ENCODE measurements at regions not wholly inside any gene's neighbourhood (a gene's known extent, or its start where the extent isn't known, plus 50 kb on each side); places are given as distances from the start of the nearest gene placed in this dataset.

DNA sequence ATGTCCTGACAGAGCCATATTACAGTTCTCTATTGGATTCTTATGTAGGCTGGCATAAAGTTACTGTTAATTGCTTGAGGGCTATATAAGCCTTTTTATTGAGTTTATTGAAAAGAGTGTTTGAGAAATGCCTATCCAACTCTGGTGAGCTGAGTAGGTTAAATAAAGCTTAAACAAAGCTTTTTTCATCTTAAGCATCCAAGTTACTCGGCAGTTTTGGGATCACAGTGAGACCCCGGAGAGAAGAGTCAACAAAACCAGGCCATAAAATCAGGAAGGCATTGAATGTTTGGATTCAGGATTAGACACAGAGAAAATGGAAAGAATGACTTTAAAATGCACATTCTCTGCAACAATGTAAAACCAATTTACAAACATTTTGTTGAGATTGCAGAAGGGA is 588.5 kb downstream of the DACH1 start:
- H3K4me3 ChIP-seq (ENCODE audit: insufficient read length, low read depth) = no peak overlapping the region
- no peaks in the 10 kb centered on the region for H3K9me3 ChIP-seq (ENCODE audit: insufficient read depth, low read length)
- no peak for DNase-seq (ENCODE audit: low read depth, low spot score)
- TF ChIP-seq YY1 (IDR thresholded peaks at IDR 0.05; ENCODE audit: insufficient read depth, insufficient read length) = no peak
- TF ChIP-seq SUZ12 (IDR thresholded peaks at IDR 0.05; ENCODE audit: extremely low read depth, insufficient read depth, insufficient read length) = no peak
- no peak for TF ChIP-seq ZNF274 (IDR thresholded peaks at IDR 0.05; ENCODE audit: low read depth, low read length)
- H3K27me3 ChIP-seq (ENCODE audit: insufficient read depth, insufficient read length) = no peaks in the 10 kb centered on the region
- no peak overlapping the region for H3K9ac ChIP-seq (ENCODE audit: insufficient read length, low read depth)
- H3K36me3 ChIP-seq (ENCODE audit: insufficient read depth, insufficient read length, low read length) = no peaks in the 10 kb centered on the region
- no peaks in the 10 kb centered on the region for H3K4me1 ChIP-seq (ENCODE audit: insufficient read depth, insufficient read length)

DNA sequence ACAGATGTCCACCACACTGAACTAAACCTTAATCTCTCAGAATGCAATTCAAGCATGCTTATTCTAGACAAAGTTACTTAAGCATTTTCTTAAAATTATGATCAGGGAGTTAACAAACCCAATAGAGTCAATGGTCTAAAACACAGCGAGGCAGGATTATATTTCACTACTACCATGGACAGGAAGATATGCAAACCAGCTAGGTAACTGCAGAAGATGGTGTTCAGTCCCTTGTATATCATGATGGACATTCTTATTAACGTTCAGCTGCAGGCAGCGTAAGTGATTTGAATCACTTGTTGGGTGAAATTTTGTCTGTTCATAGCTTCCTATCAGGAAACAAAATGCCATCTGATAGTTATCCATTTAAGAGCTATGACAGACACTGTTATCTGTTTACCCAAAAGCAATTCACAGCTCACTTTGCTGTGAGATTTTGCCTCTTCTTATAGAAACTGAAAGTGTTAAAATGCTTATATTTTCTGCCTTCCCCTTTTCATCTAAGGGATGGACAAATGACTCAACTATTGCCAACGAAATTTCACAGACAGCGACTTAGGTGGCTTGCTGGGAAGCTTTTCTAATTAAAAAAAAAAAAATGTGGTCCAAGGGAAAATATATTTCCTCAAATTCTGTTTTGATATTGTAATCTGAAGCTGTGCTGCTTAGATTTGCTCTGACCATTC is 591.9 kb downstream of the DACH1 start:
- TF ChIP-seq ZNF274 (IDR thresholded peaks at IDR 0.05; ENCODE audit: low read depth, low read length) = no peak
- no peak for TF ChIP-seq YY1 (IDR thresholded peaks at IDR 0.05; ENCODE audit: insufficient read depth, insufficient read length)
- TF ChIP-seq SUZ12 (IDR thresholded peaks at IDR 0.05; ENCODE audit: extremely low read depth, insufficient read depth, insufficient read length) = no peak
- no peak for DNase-seq (ENCODE audit: low read depth, low spot score)
- H3K9me3 ChIP-seq (ENCODE audit: insufficient read depth, low read length) = no peaks in the 10 kb centered on the region
- no peaks in the 10 kb centered on the region for H3K36me3 ChIP-seq (ENCODE audit: insufficient read depth, insufficient read length, low read length)
- H3K4me3 ChIP-seq (ENCODE audit: insufficient read length, low read depth) = no peak overlapping the region
- H3K4me1 ChIP-seq (ENCODE audit: insufficient read depth, insufficient read length) = no peaks in the 10 kb centered on the region
- H3K9ac ChIP-seq (ENCODE audit: insufficient read length, low read depth) = no peak overlapping the region
- H3K27me3 ChIP-seq (ENCODE audit: insufficient read depth, insufficient read length) = no peaks in the 10 kb centered on the region

DNA sequence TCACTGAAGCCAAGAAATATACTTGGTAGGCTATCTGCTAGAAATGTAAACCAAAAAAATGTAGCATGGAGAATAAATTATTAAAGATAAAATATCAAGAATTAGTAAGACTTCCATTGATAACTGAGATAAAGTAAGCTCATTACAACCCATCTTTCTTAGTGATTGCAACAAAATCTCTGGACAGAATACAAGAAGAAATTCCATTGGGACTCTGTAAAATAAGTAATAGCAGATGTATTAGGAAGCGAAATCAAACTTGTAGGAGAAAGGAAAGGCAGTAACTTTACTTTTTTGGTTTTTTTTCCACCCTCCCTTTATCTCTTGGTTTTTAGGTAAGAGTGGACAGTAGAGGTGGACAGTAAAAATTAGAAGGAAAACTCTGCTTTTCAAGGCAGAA is 605.7 kb downstream of the DACH1 start:
- H3K9me3 ChIP-seq (ENCODE audit: insufficient read depth, low read length) = no peaks in the 10 kb centered on the region
- H3K27me3 ChIP-seq (ENCODE audit: insufficient read depth, insufficient read length) = no peaks in the 10 kb centered on the region
- H3K9ac ChIP-seq (ENCODE audit: insufficient read length, low read depth) = no peak overlapping the region
- no peak overlapping the region for H3K4me3 ChIP-seq (ENCODE audit: insufficient read length, low read depth)
- H3K36me3 ChIP-seq (ENCODE audit: insufficient read depth, insufficient read length, low read length) = no peaks in the 10 kb centered on the region
- no peak for TF ChIP-seq ZNF274 (IDR thresholded peaks at IDR 0.05; ENCODE audit: low read depth, low read length)
- no peak for DNase-seq (ENCODE audit: low read depth, low spot score)
- no peaks in the 10 kb centered on the region for H3K4me1 ChIP-seq (ENCODE audit: insufficient read depth, insufficient read length)

DNA sequence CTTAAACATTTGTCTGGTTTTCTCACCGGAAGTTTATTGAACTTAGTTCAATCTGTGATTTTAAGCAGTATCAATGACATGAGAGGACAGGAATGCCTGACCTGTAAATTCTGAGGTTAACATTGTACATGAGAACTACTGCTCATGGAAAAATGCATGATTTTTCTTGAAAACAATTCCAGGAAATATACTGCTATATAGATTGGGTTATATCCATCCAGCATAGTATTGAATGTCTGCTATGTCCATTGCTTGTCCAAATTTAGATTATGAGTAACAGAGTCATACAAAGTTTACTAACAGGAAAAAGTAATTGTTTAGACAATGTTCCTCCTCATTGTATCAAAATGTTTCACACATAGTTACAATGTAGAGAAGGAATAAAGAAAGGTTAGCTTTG is 606.8 kb downstream of the DACH1 start:
- Histone ChIP-seq H3K9ac (ENCODE audit: insufficient read length, low read depth) (no peak overlapping the region), H3K4me1 (ENCODE audit: insufficient read depth, insufficient read length) (no peaks in the 10 kb centered on the region), H3K4me3 (ENCODE audit: insufficient read length, low read depth) (no peak overlapping the region), H3K27me3 (ENCODE audit: insufficient read depth, insufficient read length) (no peaks in the 10 kb centered on the region), H3K36me3 (ENCODE audit: insufficient read depth, insufficient read length, low read length) (no peaks in the 10 kb centered on the region), H3K9me3 (ENCODE audit: insufficient read depth, low read length) (no peaks in the 10 kb centered on the region)
- TF ChIP-seq ZNF274 (IDR thresholded peaks at IDR 0.05; ENCODE audit: low read depth, low read length) (no peak), YY1 (IDR thresholded peaks at IDR 0.05; ENCODE audit: insufficient read depth, insufficient read length) (no peak), SUZ12 (IDR thresholded peaks at IDR 0.05; ENCODE audit: extremely low read depth, insufficient read depth, insufficient read length) (no peak)
- DNase-seq (ENCODE audit: low read depth, low spot score) = no peak

DNA sequence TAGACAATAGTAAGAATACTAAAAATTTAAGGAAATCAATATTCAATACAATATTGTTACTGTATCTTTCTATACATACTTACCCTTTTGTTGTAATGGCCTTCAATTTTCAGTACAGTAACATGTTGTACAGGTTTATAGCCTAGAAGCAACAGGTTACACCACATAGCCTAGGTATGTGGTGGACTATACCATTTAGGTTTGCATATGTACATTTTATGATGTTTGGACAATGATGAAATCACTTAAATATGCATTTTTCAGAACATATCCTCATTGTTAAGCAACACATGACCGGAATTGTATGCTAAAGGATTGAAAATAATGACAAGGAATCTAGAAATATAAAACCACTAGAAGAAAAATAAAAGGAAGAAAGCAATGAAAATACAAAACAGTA is 611.4 kb downstream of the DACH1 start:
- no peak overlapping the region for H3K9ac ChIP-seq (ENCODE audit: insufficient read length, low read depth)
- H3K27me3 ChIP-seq (ENCODE audit: insufficient read depth, insufficient read length) = no peaks in the 10 kb centered on the region
- TF ChIP-seq ZNF274 (IDR thresholded peaks at IDR 0.05; ENCODE audit: low read depth, low read length) = no peak
- no peak for TF ChIP-seq YY1 (IDR thresholded peaks at IDR 0.05; ENCODE audit: insufficient read depth, insufficient read length)
- TF ChIP-seq SUZ12 (IDR thresholded peaks at IDR 0.05; ENCODE audit: extremely low read depth, insufficient read depth, insufficient read length) = no peak
- no peak overlapping the region for H3K4me3 ChIP-seq (ENCODE audit: insufficient read length, low read depth)
- H3K9me3 ChIP-seq (ENCODE audit: insufficient read depth, low read length) = no peaks in the 10 kb centered on the region
- H3K36me3 ChIP-seq (ENCODE audit: insufficient read depth, insufficient read length, low read length) = no peaks in the 10 kb centered on the region
- H3K4me1 ChIP-seq (ENCODE audit: insufficient read depth, insufficient read length) = no peaks in the 10 kb centered on the region
- no peak for DNase-seq (ENCODE audit: low read depth, low spot score)

DNA sequence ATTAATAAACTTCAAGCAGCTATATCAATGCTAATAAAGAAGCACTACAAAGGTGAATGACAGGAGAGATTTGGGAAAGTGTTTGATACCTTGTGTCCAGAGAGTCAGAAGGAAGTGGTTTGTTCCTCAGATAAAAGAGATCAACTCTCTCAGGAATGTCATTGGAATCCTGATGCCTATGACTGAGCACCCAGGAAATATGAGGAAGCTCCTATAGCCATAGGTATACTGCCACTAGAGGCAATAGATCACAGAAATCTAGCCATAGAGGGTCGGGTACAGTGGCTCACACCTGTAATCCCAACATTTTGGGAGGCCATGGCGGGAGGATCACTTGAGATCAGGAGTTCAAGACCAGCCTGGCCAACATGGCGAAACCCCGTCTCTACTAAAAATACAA is 612.6 kb downstream of the DACH1 start:
- Histone ChIP-seq H3K9ac (ENCODE audit: insufficient read length, low read depth) (no peak overlapping the region), H3K27me3 (ENCODE audit: insufficient read depth, insufficient read length) (no peaks in the 10 kb centered on the region), H3K36me3 (ENCODE audit: insufficient read depth, insufficient read length, low read length) (no peaks in the 10 kb centered on the region), H3K4me3 (ENCODE audit: insufficient read length, low read depth) (no peak overlapping the region), H3K4me1 (ENCODE audit: insufficient read depth, insufficient read length) (no peaks in the 10 kb centered on the region), H3K9me3 (ENCODE audit: insufficient read depth, low read length) (no peaks in the 10 kb centered on the region)
- DNase-seq (ENCODE audit: low read depth, low spot score) = no peak
- TF ChIP-seq SUZ12 (IDR thresholded peaks at IDR 0.05; ENCODE audit: extremely low read depth, insufficient read depth, insufficient read length) (no peak), ZNF274 (IDR thresholded peaks at IDR 0.05; ENCODE audit: low read depth, low read length) (no peak), YY1 (IDR thresholded peaks at IDR 0.05; ENCODE audit: insufficient read depth, insufficient read length) (no peak)

DNA sequence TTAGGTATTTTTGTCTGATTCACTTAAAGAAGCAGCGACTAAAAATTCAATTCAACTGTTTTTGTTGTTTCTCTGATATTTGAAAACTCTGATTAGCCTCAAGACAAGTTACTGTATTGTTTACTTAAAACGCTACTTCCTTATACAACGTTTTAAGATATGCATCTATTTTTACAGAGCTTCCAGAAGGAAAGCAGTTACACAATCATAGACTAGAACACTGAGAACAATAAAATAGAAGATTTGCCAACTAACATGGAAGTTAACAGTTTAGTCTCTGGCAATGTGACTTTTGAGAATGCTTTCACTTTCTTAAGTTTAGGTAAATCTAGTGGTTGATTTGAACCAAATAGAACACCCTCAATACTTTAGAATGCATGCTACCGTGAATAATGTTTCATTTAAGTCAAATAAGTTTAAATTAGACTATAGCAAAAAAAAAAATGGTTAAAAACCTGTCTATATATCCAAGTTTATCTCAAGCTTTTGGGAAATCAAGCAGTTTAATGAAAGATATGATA is 614.8 kb downstream of the DACH1 start:
- no peaks in the 10 kb centered on the region for H3K27me3 ChIP-seq (ENCODE audit: insufficient read depth, insufficient read length)
- H3K36me3 ChIP-seq (ENCODE audit: insufficient read depth, insufficient read length, low read length) = no peaks in the 10 kb centered on the region
- no peak for TF ChIP-seq ZNF274 (IDR thresholded peaks at IDR 0.05; ENCODE audit: low read depth, low read length)
- TF ChIP-seq YY1 (IDR thresholded peaks at IDR 0.05; ENCODE audit: insufficient read depth, insufficient read length) = no peak
- TF ChIP-seq SUZ12 (IDR thresholded peaks at IDR 0.05; ENCODE audit: extremely low read depth, insufficient read depth, insufficient read length) = no peak
- no peaks in the 10 kb centered on the region for H3K9me3 ChIP-seq (ENCODE audit: insufficient read depth, low read length)
- no peak overlapping the region for H3K9ac ChIP-seq (ENCODE audit: insufficient read length, low read depth)
- H3K4me1 ChIP-seq (ENCODE audit: insufficient read depth, insufficient read length) = no peaks in the 10 kb centered on the region
- DNase-seq (ENCODE audit: low read depth, low spot score) = no peak
- H3K4me3 ChIP-seq (ENCODE audit: insufficient read length, low read depth) = no peak overlapping the region
